K562 (cell line): ENCODE measurements at regions not wholly inside any gene's neighbourhood (a gene's known extent, or its start where the extent isn't known, plus 50 kb on each side); places are given as distances from the start of the nearest gene placed in this dataset.

Experiments
- ATAC-seq: fragments of 200-7000 bp; cut with Tn5 transposase; 3 replicates; pipeline ENCODE4 v1.9.1; 2020; ENCODE audit warnings: moderate library complexity
- BruUV-seq: library from RNA; stranded (reverse); fragments of 400-500 nt; replicated peaks from 2 replicates; lab custom pipeline; 2021; lab: Mats Ljungman, UMichigan
- CTCF ChIA-PET: fragments of 300-600 bp; formaldehyde crosslinking; extraction: SDS; loops from one replicate; lab custom pipeline; 2021; ENCODE audit warnings: low intra/inter-chr PET ratio; lab: Yijun Ruan, JAX
- POLR2A ChIA-PET: fragments of 300-600, 350-650 bp; sonication (Branson Sonifier 250); formaldehyde crosslinking; extraction: SDS; loops from one replicate; lab custom pipeline; 2021; ENCODE audit warnings: antibody characterized with exemption, inconsistent platforms; lab: Yijun Ruan, JAX
- DNase-seq, 4 experiments: peaks; one replicate each; pipeline versions ENCODE4 v3.0.0 to v3.0.0-alpha.2; 2011 to 2018; ENCODE audit warnings: low spot score in 3 of 4, mixed read lengths in 3 of 4; ENCODE audit errors: extremely low read depth in 1 of 4
- FAIRE-seq: peaks from 2 replicates; lab custom pipeline; 2011; peaks lifted over from hg19 to GRCh38; lab: Jason Lieb, UNC
- H2AFZ ChIP-seq: 2 replicates; pipeline ENCODE4 v1.6.0; 2011; ENCODE audit warnings: low read depth, low read length, control low read depth, inconsistent platforms
- H3K27ac ChIP-seq: fragments of 200-600 bp; 3 replicates; pipeline ENCODE4 v1.8.0; 2011; ENCODE audit warnings: low read depth, mild to moderate bottlenecking, control low read depth, inconsistent platforms, low read length, moderate library complexity, mixed read lengths; ENCODE audit errors: extremely low read depth
- H3K27me3 ChIP-seq, 2 experiments: fragments of 300-600 bp in 1 of 2; 2 replicates in 1 of 2; 3 replicates in 1 of 2; pipeline versions ENCODE4 v1.6.0 to v1.8.0; 2011; ENCODE audit warnings: inconsistent platforms in 2 of 2, low read length in 2 of 2, mild to moderate bottlenecking in 1 of 2, mixed read lengths in 1 of 2, moderate library complexity in 1 of 2; ENCODE audit not compliant: control insufficient read depth in 2 of 2, insufficient read depth in 2 of 2
- H3K36me3 ChIP-seq: fragments of 300-600 bp; 3 replicates; pipeline ENCODE4 v1.8.0; 2011; ENCODE audit warnings: mild to moderate bottlenecking, low read length, inconsistent platforms; ENCODE audit not compliant: control insufficient read depth, insufficient read depth
- H3K4me1 ChIP-seq, 2 experiments: fragments of 200-600 bp in 1 of 2; replicated peaks in 1 of 2; 2 replicates in 1 of 2; 3 replicates in 1 of 2; pipeline versions ENCODE4 v1.5.1 to v1.8.0; 2011; ENCODE audit warnings: inconsistent platforms in 2 of 2, low read length in 2 of 2, mild to moderate bottlenecking in 1 of 2, mixed read lengths in 1 of 2, moderate library complexity in 1 of 2; ENCODE audit not compliant: control insufficient read depth in 2 of 2, insufficient read depth in 2 of 2
- H3K4me2 ChIP-seq: 2 replicates; pipeline ENCODE4 v1.6.1; 2011; ENCODE audit warnings: low read length, control low read depth, inconsistent platforms, mixed read lengths; ENCODE audit not compliant: insufficient read depth
- H3K4me3 ChIP-seq: fragments of 200-600 bp; sonication (generic), shearing (Covaris generic); 2 replicates; pipeline ENCODE4 v1.5.1; 2016; ENCODE audit warnings: control low read depth, inconsistent platforms
- H3K79me2 ChIP-seq: fragments of 200-600 bp; 3 replicates; pipeline ENCODE4 v1.8.0; 2011; ENCODE audit warnings: low read length, inconsistent platforms; ENCODE audit not compliant: control insufficient read depth, insufficient read depth
- H3K9ac ChIP-seq, 2 experiments: 2 replicates each; pipeline versions ENCODE4 v1.6.0 to v1.6.1; 2011; ENCODE audit warnings: low read depth in 2 of 2, low read length in 2 of 2, control low read depth in 1 of 2, inconsistent platforms in 1 of 2, mild to moderate bottlenecking in 1 of 2, mixed read lengths in 1 of 2; ENCODE audit not compliant: insufficient read depth in 1 of 2
- H3K9me1 ChIP-seq: one replicate; pipeline ENCODE4 v1.6.0; 2011; ENCODE audit warnings: inconsistent platforms, mild to moderate bottlenecking, low read length, moderate library complexity; ENCODE audit not compliant: control insufficient read depth, insufficient read depth
- H3K9me3 ChIP-seq: replicated peaks from 2 replicates; pipeline ENCODE4 v1.5.1; 2011; ENCODE audit warnings: low read depth, low read length, inconsistent platforms; ENCODE audit not compliant: control insufficient read depth, insufficient read depth
- H4K20me1 ChIP-seq: replicated peaks from 2 replicates; pipeline ENCODE4 v1.6.1; 2011; ENCODE audit warnings: low read length, inconsistent platforms, mixed read lengths; ENCODE audit not compliant: control insufficient read depth, insufficient read depth
- ATF7 ChIP-seq: fragments of 450-650 bp; IDR thresholded peaks from 2 replicates; pipeline ENCODE4 v1.7.1; 2014; ENCODE audit warnings: mild to moderate bottlenecking, moderate library complexity
- CTBP1 ChIP-seq: fragments of 450-650 bp; IDR thresholded peaks from 2 replicates; pipeline ENCODE4 v1.6.1; 2016; ENCODE audit warnings: borderline replicate concordance
- CTCFL ChIP-seq: IDR thresholded peaks from 2 replicates; pipeline ENCODE4 v1.6.1; 2011; ENCODE audit warnings: borderline replicate concordance, low read depth, mild to moderate bottlenecking, moderate library complexity, low read length; ENCODE audit not compliant: insufficient read depth, poor library complexity, severe bottlenecking
- FOXM1 ChIP-seq, 2 experiments: fragments of 450-650 bp in 1 of 2; sonication (generic) in 1 of 2; formaldehyde crosslinking in 1 of 2; IDR thresholded peaks; 2 replicates each; pipeline versions ENCODE4 v1.6.1 to v1.9.0; 2017 to 2022; ENCODE audit warnings: low read depth in 2 of 2, mild to moderate bottlenecking in 2 of 2, missing genetic modification reagents in 1 of 2, moderate library complexity in 1 of 2
- GABPA ChIP-seq: fragments of 200-800 bp; sonication (Bioruptor generic); conservative IDR thresholded peaks from 2 replicates; pipeline ENCODE4 v1.6.1; 2016; ENCODE audit warnings: low read depth, missing genetic modification characterization, missing compliant biosample characterization
- HDAC6 ChIP-seq: IDR thresholded peaks from 2 replicates; pipeline ENCODE4 v1.6.1; 2012; ENCODE audit warnings: low read depth, mild to moderate bottlenecking, control low read depth, inconsistent platforms, low read length, moderate library complexity
- JUN ChIP-seq, 2 experiments: sonication (generic) in 1 of 2; formaldehyde crosslinking in 1 of 2; IDR thresholded peaks; 2 replicates each; pipeline versions ENCODE4 v1.6.1 to v1.8.0; 2012 to 2022; ENCODE audit warnings: borderline replicate concordance in 2 of 2, mild to moderate bottlenecking in 2 of 2, improper control_type of control experiment in 1 of 2, low read depth in 1 of 2, low read length in 1 of 2, missing genetic modification reagents in 1 of 2
- RB1 ChIP-seq: fragments of 450-650 bp; IDR thresholded peaks from 2 replicates; pipeline ENCODE4 v1.6.1; 2017; ENCODE audit warnings: low read depth, mild to moderate bottlenecking
- RNF2 ChIP-seq: sonication (generic); IDR thresholded peaks from 2 replicates; pipeline ENCODE4 v1.6.1; 2016
- SIN3B ChIP-seq: fragments of 450-650 bp; IDR thresholded peaks from 2 replicates; pipeline ENCODE4 v1.6.1; 2017; ENCODE audit warnings: low read depth, mild to moderate bottlenecking, moderate library complexity
- SMARCE1 ChIP-seq: fragments of 450-650 bp; IDR thresholded peaks from 2 replicates; pipeline ENCODE4 v1.7.1; 2016; ENCODE audit warnings: mild to moderate bottlenecking
- SNAPC5 ChIP-seq: fragments of 250-450 bp; sonication (Bioruptor Pico); IDR thresholded peaks from 2 replicates; pipeline ENCODE4 v1.8.0; 2021; ENCODE audit warnings: moderate library complexity, mild to moderate bottlenecking, inconsistent platforms
- ZNF316 ChIP-seq: fragments of 450-650 bp; IDR thresholded peaks from 2 replicates; pipeline ENCODE4 v1.6.1; 2016
- WGBS: fragments of 100-300 bp; shearing (Covaris generic); methylation state at CpG from one replicate; pipeline ENCODE4 v1.1.6; 2016; ENCODE audit warnings: low coverage, mixed read lengths; ENCODE audit not compliant: insufficient coverage; ENCODE audit errors: missing lambda C conversion rate; 5-methylcytosine and 5-hydroxymethylcytosine counted together
- in situ Hi-C: fragments of 300-500 bp; cut with MboI; formaldehyde crosslinking; loops from 4 replicates; pipeline ENCODE4 v1.15.0; 2018; ENCODE audit warnings: inconsistent platforms, mixed read lengths
- intact Hi-C: fragments of 100-400 bp; cut with micrococcal nuclease; formaldehyde crosslinking; loops from 2 replicates; pipeline ENCODE4 v1.14.2; 2022

- H3K27ac ChIP-seq, result no peak overlapping the region
- 0% methylated on average over 4 of the region's 4 CpGs for WGBS
- H3K27me3 ChIP-seq, result no peaks in the 10 kb centered on the region
- ATAC-seq (no peak), FAIRE-seq (no peak), DNase-seq (no peak)
- BruUV-seq, result no TSS peak
- intact Hi-C loops (no loop called here), in situ Hi-C loops (no loop called here)
- no peaks in the 10 kb centered on the region for H3K9me1 ChIP-seq
- H4K20me1 ChIP-seq, result no peaks in the 10 kb centered on the region
- ChIA-PET POLR2A (no interaction called here), CTCF (no interaction called here)
- no peaks in the 10 kb centered on the region for H3K9me3 ChIP-seq
- H3K4me3 ChIP-seq, result no peak overlapping the region
- no peaks in the 10 kb centered on the region for H3K36me3 ChIP-seq
- no peak overlapping the region for H3K9ac ChIP-seq
- no peak overlapping the region for H2AFZ ChIP-seq
- H3K4me2 ChIP-seq, result no peak overlapping the region
- no peaks in the 10 kb centered on the region for H3K4me1 ChIP-seq
- no peaks in the 10 kb centered on the region for H3K79me2 ChIP-seq
- no peak for TF ChIP-seq CTCFL
- no peak for TF ChIP-seq HDAC6
Observed at GRCh38 chr4:124053872-124054538, 657.4 kb downstream of the SPRY1 start.

- WGBS, result 0% methylated on average over 1 of the region's 1 CpG
- TF ChIP-seq SNAPC5 (CRISPR knock-in tag) (no peak), JUN (IDR thresholded peaks at IDR 0.05; ENCODE audit: borderline replicate concordance, low read depth, low read length) (no peak), JUN (CRISPR knock-in tag; IDR thresholded peaks at IDR 0.05; ENCODE audit: borderline replicate concordance) (no peak), RB1 (no peak), ZNF316 (no peak), ATF7 (no peak), RNF2 (no peak), SMARCE1 (no peak), FOXM1 (IDR thresholded peaks at IDR 0.05; ENCODE audit: low read depth) (no peak), FOXM1 (CRISPR knock-in tag; IDR thresholded peaks at IDR 0.05; ENCODE audit: low read depth) (no peak), CTBP1 (no peak), SIN3B (no peak), GABPA (tag) (no peak)
Observed at GRCh38 chr4:124055336-124055735, 657.2 kb downstream of the ANKRD50 start.

More at GRCh38 chr4:124055336-124055735, 657.2 kb downstream of the ANKRD50 start:
- H3K9me3 ChIP-seq, result no peaks in the 10 kb centered on the region
- ATAC-seq (no peak), DNase-seq (no peak), FAIRE-seq (no peak)
- H3K4me1 ChIP-seq, result no peaks in the 10 kb centered on the region
- POLR2A ChIA-PET, result no interaction called here
- no peak overlapping the region for H3K4me3 ChIP-seq
- H4K20me1 ChIP-seq, result no peaks in the 10 kb centered on the region
- in situ Hi-C loops, result no loop called here
- H3K9ac ChIP-seq, result no peak overlapping the region
- H3K27ac ChIP-seq, result no peak overlapping the region
- CTCF ChIA-PET, result no interaction called here
- no peaks in the 10 kb centered on the region for H3K79me2 ChIP-seq
- no peaks in the 10 kb centered on the region for H3K27me3 ChIP-seq
- H2AFZ ChIP-seq, result no peak overlapping the region
- H3K9me1 ChIP-seq, result no peaks in the 10 kb centered on the region
- intact Hi-C loops, result no loop called here
- H3K4me2 ChIP-seq, result no peak overlapping the region
- no TSS peak for BruUV-seq
- no peaks in the 10 kb centered on the region for H3K36me3 ChIP-seq
